Fibroblast of the aortic adventitia (primary cell): ENCODE measurements at regions not wholly inside any gene's neighbourhood (a gene's known extent, or its start where the extent isn't known, plus 50 kb on each side); places are given as distances from the start of the nearest gene placed in this dataset.
A peak's percentile ranks its signal among the peaks of the same experiment; 100 is the strongest.

ENCODE experiments used
- DNase-seq: peaks from one replicate; pipeline ENCODE4 v3.0.0-alpha.2; 2010; ENCODE audit warnings: low read depth
- H3K4me3 ChIP-seq: 2 replicates; pipeline ENCODE4 v1.5.1; 2011; ENCODE audit warnings: low read depth, mild to moderate bottlenecking, control low read depth, low read length, moderate library complexity
- TF ChIP-seq, protein P1 (sequence below): IDR thresholded peaks from 2 replicates; pipeline ENCODE4 v1.5.1; 2011; ENCODE audit warnings: mild to moderate bottlenecking, low read length, control low read depth, inconsistent platforms; ENCODE audit not compliant: insufficient read depth

DNA sequence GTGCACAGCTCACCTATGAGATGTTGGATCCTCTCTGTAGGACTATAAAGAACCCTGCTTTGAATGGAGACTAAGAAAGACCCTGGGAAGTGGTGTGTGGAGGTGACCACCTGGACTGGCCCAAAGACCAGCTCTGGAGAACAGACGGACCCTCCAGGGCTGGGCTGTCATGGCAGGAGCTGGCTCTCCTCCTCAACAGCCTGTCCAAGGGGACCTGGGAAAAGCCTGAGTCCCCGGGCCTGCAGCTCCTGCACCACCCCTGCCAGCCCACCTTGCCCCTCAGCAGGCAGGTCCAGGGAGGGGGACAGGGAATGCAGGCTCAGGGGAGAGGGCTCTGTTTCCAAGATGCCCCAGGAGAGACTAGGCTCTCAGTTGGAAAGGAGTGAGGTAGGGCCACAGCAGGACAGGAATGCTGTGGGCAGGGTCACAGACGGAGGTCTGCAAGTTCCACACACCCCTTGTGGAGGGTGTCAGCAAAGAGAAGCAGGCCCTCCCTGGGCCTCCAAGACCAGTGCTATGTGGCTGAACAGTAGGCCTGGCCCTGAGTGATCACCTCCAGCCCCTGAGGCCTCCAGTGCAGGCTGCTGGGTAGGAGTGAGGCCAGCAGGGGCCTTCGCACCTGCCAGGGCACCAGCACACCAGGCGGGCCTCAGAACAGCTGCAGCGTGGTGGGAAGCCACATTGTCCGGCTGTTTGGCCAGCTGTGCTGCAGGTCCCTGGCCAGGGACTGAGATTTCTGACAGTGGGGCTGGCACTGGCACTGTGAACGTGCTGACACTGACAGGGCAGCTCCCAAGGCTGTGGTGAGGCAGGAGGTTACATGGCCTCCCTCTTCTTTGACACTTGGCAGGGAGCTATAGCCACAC, 86.4 kb upstream of the OTOS start:
- no peak for DNase-seq
- TF ChIP-seq, protein P1, sequence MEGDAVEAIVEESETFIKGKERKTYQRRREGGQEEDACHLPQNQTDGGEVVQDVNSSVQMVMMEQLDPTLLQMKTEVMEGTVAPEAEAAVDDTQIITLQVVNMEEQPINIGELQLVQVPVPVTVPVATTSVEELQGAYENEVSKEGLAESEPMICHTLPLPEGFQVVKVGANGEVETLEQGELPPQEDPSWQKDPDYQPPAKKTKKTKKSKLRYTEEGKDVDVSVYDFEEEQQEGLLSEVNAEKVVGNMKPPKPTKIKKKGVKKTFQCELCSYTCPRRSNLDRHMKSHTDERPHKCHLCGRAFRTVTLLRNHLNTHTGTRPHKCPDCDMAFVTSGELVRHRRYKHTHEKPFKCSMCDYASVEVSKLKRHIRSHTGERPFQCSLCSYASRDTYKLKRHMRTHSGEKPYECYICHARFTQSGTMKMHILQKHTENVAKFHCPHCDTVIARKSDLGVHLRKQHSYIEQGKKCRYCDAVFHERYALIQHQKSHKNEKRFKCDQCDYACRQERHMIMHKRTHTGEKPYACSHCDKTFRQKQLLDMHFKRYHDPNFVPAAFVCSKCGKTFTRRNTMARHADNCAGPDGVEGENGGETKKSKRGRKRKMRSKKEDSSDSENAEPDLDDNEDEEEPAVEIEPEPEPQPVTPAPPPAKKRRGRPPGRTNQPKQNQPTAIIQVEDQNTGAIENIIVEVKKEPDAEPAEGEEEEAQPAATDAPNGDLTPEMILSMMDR: no peak
- H3K4me3 ChIP-seq: no peak overlapping the region

DNA sequence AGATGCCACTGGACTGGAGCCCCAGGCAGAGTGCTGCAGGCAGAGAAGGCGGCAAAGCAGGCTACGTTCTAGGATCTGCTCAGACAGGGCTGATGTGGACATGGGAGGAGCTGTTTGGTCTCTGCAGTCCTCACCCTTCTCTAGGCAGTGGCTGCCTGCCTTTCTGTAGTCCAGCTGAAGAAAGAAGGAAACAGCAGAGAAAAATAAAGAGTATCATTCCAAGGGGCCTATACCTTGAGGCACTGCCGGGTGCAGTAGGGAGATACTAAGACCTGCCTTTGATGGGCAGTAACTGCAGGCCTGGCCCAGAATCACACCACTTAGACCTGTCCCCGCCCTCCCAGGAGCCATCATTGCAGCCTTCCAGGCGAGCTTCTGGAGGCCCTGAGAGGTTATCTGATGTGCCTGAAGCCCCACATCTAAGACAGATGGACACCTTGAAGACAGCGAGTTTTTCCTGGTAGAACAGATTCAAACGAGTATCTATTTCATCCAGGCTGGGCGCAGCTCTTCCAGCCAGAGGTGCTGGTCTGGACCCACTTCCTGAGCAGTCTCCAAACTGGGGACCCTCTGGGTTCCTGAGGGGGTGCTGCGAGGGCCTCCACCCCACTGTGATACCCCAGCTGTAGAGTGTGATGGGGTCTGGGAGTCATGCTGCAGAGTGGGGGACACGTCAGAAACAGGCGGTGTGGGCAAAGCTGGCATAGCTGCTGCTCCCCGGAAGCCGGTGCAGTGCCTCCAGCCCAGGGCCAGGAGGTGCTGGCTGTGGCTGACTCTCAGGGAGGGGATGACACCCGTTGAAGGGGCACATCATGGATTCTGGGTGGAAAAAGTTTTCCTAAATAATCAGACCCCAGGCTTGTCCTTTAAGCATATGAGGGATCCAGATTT, 87.3 kb upstream of the OTOS start:
- no peak overlapping the region for H3K4me3 ChIP-seq
- DNase-seq: no peak
- TF ChIP-seq, protein P1: no peak

DNA sequence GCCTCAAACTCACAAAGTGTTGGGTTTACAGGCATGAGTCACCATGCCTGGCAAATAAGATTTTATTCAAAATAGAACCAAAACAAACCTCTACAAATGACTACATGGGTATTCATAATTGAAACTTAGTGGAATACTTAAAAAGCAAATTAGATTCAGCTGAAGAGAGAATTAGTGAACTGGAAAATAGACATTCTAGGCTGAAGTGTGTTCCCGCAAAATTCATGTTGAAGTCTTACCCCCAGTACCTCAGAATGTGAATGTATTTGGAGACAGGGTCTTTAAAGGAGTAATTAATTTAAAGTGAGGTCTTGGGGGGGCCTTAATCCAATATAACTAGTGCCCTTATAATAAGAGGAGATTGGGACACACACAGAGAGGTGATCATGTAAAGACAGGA, 88.5 kb upstream of the OTOS start:
- TF ChIP-seq, protein P1: no peak
- no peak overlapping the region for H3K4me3 ChIP-seq
- DNase-seq: no peak

DNA sequence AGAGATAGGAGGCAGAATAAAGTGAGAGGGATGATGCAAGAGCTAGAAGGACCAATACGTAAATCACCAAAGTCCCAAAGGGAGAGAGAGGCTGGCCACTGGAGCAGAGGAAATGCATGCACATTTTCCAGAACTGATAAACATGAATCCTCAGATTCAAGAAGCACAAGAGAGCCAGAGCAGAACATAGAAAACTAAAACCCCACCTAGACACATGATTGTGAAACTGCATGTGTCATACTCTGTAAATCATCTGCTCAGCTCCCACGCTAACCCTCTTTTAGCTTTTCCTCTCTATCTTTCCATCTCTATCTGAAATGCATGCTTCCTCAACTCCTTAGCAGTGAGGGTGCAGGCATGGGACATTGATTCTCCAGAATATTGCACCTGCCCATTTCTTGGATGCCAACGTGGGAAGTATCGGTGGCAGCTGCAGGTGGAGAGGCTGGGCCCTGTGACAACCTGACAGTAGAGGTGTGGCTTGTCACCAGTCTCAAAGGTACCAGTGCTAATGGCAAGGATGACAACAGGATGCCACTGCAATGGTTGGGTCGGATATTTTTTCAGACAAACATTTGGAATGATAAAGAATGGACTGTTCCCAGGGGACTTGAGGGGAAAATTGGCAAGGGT, 89.3 kb upstream of the OTOS start:
- peak; percentile 76 for DNase-seq
- H3K4me3 ChIP-seq: no peak overlapping the region
- TF ChIP-seq, protein P1: no peak

DNA sequence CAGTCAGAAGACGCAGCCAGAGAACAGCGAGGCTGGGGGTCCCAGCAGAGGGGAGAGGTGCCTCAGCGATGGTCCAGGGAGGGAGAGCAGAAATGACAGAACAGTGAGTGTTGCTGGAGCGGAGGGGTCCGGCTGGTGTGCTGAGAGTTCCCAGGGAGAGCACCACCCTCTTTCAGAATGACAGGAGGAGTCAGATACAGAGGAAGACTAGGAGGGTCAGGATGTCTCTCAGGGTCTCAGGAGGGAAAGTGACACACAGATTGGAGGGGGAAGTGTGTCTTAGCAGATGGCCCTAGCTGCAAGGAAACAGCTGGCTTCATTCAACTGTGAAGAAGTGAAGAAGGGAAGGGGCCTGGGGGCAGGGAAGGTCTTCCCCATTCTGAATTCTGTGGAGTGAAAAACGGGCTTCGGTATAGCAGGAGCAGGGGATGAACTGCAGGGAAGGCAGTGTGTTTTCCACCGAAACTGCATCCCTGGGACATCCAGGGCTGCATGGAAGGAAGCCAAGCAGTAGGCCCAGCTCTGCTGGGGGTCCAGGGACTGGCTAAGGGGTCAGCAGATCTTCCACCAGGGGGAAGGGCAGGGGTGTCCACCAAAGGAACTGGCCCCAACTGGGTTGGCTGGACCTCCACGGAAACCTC, 90.0 kb upstream of the OTOS start:
- H3K4me3 ChIP-seq: no peak overlapping the region
- TF ChIP-seq, protein P1: no peak
- no peak for DNase-seq

DNA sequence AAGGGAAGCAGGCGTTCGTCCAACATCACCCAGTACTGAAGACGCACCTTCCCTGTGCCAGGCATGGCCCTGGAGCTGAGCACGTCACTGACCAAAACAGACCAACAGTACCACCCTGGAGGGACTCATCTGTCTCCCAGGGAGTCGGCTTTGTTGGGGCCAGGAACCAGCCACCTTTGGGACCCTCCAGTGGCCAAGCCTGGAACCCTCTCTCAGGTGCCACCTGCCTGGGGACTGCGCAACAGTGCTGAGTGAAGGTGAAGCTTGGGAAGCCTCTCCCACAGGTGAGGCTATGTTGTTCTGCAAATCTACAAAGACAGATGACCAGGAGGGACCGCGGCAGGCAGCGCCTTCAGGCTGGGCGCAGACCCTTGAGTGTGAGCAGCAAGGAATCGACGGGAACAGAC, 91.4 kb upstream of the OTOS start:
- DNase-seq: no peak
- no peak overlapping the region for H3K4me3 ChIP-seq
- TF ChIP-seq, protein P1: no peak
